Fibroblast of skin of right biceps (primary cell): ENCODE measurements at regions not wholly inside any gene's neighbourhood (a gene's known extent, or its start where the extent isn't known, plus 50 kb on each side); places are given as distances from the start of the nearest gene placed in this dataset.
"Not testable (repeated sequence)": the region's sequence is repeated elsewhere in the genome, so short reads cannot be mapped to it uniquely, and the experiment has no call there.

Experiments
- DNase-seq: peaks from one replicate; pipeline ENCODE4 v3.0.0-alpha.2; 2013

DNA sequence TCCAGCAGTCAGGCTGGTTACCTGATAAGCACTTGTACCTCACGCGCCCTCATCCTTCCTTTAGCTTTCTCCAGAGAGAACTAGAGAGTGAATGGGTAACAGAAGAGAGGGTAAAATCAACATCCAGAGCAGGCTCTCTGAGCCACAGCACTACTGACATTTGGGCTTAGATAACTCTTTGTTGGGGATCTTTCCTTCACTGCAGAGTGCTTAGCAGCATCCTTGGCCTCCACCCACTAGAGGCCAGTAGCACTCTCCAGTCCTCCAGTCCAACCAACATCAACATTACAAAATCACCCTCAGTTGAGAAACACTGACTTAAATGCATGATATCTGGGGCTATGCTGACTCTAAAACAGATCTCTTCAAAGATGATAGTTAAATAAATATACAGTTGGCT lies 220.7 kb downstream of the TACR3 start:
- DNase-seq = peak; percentile 57

- peak; percentile 89 for DNase-seq
These were observed 221.4 kb downstream of the TACR3 start for GRCh38 chr4:103498161-103499070.

GRCh38 chr4:103497692-103498091 lies 222.1 kb downstream of the TACR3 start:
- DNase-seq = no peak

DNA sequence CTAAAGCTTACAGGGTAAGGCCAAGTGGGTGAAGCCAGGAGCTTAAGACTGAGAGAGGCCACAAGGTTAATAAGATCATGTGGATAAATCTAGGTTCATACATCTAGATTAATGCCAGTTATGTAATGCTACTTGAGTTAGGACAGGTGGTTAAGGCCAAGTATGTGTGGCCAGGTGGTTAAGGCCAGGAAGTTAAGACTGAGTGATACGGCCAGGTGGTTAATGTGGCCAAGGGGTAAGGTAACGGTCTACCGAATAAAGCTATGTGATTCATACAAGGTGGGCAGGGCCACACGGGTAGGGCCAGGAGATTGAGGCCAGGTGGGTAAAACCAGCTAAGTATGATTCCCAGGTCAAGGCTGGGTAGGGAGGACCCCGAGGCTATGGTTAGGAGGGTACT lies 223.0 kb downstream of the TACR3 start:
- DNase-seq = no peak

- no peak for DNase-seq
These were observed 226.2 kb downstream of the TACR3 start for GRCh38 chr4:103493450-103494159.

- not testable (repeated sequence) for DNase-seq
These were observed 234.5 kb downstream of the TACR3 start for GRCh38 chr4:103485296-103485695.

- DNase-seq = no peak
These were observed 235.3 kb downstream of the TACR3 start for GRCh38 chr4:103484521-103484920.

GRCh38 chr4:103482893-103483292 lies 236.9 kb downstream of the TACR3 start:
- no peak for DNase-seq

- no peak for DNase-seq
These were observed 237.3 kb downstream of the TACR3 start for GRCh38 chr4:103482471-103482870.

GRCh38 chr4:103478734-103479133 lies 241.1 kb downstream of the TACR3 start:
- peak; percentile 21 for DNase-seq

GRCh38 chr4:103478210-103478609 lies 241.6 kb downstream of the TACR3 start:
- no peak for DNase-seq

DNA sequence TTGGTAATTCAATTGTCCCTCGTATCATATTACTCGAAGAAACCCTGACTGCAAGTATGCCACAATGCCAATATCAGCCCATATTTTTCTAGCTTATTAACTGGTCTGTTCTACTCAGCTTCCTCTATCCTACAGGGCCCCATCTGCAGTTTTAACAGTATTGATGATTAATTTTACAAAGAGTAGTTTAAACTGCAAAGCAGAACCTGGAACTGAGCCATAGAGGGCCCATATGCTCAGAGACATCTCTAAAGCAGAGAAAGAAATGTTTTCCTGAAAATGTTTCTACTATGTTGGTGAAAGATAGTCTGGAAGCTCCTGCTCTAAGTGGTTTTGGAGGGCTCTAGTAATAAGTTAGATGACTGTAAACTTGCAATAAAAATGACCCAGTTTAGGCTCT lies 259.4 kb upstream of the CENPE start:
- no peak for DNase-seq

DNA sequence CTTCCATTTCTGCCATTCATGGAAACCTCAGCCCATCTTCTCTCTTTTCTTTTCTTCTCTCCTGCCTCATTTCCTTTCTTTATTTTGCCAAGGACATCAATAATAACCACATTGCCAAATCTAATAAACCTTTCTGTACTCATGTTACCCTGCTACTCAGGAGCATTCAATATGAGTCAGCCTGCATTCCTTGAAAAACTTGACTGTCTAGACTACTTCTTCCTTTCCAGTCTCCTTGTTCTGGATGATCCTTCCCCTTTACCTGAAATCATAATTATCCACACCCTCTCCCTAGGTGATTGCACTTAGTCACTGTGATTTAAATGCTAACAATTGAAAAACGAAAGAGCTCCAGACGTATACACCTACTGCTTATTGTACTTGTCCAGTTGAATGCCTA lies 253.2 kb upstream of the CENPE start:
- DNase-seq = no peak

DNA sequence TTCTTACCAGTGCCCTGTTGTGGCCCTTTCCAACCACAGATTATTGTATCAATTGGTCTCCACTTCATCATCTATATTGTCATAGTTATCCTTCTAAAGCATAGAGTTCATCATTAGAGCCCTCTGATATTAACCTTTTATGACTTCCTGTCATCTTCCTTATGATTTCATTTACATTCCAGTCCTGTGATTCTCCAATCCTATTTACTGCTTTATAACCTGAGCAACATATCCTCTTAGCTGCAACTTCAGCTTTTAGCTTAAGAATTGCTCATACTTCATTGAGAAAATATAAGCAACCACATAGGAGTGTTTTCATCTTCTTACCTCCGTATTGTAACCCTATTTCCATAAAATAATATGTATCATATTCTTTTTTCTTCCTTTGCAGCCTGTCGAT lies 252.6 kb upstream of the CENPE start:
- DNase-seq = no peak

GRCh38 chr4:103449296-103450023 lies 251.3 kb upstream of the CENPE start:
- DNase-seq = no peak

GRCh38 chr4:103445377-103445776 lies 247.2 kb upstream of the CENPE start:
- DNase-seq = no peak

GRCh38 chr4:103443324-103443723 lies 245.2 kb upstream of the CENPE start:
- DNase-seq = peak; percentile 1

DNA sequence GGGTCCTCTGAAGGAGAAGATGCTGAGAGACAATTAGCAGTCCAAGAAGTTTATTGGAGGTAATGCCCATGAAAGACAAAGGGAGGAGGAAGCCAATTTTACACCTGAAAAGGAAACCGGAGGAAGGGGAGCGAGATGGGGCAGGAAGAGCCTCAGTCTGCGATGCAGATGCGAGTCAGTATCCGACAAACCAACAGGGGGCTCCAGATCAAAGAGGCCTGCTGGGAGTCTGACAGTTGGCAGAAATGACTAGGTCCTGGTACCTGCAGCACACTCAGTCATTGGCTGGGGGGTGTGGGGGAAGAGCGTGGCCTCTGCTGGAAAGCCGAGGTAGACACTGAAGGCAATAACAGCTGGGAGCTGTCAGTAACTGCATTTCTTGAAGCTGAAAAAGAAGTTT lies 231.1 kb upstream of the CENPE start:
- peak; percentile 0 for DNase-seq

DNA sequence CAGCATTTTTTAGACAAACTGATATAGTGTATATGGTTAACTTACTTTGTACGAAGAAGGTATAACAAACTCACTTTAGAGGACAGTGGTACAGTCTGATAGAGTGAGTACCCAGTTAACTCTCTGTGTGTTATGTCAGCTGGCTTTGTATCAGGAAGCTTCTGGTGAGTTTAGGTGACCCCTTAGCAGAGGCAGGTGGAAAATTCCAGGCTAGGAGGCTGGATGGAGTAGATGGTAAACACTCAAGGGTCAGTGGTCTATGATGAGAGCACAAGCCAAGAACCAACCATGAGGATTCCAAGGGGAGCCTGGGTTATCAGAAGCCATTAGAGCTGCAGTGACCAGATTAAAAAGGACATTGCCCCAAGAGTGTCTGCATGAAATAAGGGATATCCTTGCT lies 227.3 kb upstream of the CENPE start:
- no peak for DNase-seq

DNA sequence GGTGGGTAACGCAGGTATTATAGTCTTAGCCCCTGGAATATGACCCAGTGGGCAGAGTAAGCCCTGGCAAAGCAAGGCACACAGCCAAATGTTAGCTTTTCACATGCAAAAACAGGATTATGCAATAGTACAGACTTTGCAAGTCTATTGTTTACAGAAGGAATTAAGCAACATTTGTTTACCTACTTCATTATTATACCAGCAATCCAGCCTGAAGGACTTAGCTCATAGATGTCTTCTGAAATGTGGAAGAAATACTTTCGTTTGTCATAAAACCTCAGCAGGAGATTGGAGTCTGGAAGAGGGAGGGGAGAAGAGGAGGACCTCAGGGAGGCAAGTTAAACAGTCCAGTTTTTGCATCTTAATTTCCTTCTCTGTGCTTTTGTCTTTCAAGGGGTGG lies 226.7 kb upstream of the CENPE start:
- DNase-seq = no peak

GRCh38 chr4:103423261-103423660 lies 225.1 kb upstream of the CENPE start:
- DNase-seq = no peak

DNA sequence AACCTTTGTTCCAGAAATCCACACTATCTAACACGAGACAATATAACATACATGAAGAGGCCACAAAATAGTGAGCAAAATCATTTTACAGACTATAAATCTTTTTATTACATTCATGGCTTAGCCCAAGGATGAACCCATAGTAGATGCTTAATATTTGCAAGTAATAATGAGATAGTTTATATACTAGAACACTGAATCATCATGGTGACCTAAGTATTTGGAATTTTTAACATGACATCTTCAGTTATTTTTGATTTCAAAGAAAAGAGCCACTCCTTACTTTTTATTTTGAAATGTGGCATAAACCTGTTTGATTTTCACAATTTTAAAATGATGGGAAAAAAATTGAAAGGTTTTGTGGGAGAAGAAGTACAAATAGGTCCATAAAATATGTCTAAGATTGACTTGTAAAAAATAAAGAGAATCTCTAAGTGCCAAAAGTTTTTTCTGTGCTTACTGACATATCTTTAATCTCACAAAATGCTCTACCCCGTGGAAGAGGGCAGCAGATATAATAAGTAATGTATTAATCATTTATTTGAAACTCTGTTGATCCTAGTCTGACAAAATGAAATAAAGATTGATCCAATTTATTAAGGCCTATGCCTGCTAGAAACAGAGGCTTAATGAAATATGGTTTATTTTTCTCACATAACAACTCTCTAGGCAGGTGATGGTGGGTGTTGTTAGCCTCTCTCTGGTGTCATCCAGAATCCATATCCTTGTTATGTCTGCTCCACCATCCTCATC lies 224.5 kb upstream of the CENPE start:
- no peak for DNase-seq

GRCh38 chr4:103415801-103416200 lies 217.7 kb upstream of the CENPE start:
- DNase-seq = no peak
